GM18858 (cell line): ENCODE measurements at regions not wholly inside any gene's neighbourhood (a gene's known extent, or its start where the extent isn't known, plus 50 kb on each side); places are given as distances from the start of the nearest gene placed in this dataset.

ENCODE experiments used
- ATAC-seq: cut with Tn5 transposase; IDR thresholded peaks from one replicate; pipeline ENCODE4 v1.9.1; 2021; ENCODE audit not compliant: unreplicated experiment

DNA sequence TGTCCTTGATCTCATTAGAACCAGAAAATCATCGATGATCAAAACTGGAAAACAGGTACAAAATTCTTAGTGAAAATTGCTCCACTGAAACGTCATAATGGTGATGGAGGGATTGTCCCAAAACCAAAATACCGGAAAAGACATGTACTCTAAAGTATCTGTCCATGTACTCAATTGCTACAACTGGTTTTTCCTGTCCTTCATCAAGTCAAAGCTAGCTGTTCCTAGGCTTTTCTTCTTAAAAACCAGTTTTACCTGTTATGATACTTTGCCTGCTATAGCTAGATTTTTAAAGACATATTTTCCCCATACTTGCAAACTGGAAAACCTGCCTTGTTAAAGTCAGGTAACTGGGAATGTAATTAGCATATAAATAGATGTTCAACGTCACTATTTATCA is 50.5 kb upstream of the LRRC1 start:
- no peak for ATAC-seq

DNA sequence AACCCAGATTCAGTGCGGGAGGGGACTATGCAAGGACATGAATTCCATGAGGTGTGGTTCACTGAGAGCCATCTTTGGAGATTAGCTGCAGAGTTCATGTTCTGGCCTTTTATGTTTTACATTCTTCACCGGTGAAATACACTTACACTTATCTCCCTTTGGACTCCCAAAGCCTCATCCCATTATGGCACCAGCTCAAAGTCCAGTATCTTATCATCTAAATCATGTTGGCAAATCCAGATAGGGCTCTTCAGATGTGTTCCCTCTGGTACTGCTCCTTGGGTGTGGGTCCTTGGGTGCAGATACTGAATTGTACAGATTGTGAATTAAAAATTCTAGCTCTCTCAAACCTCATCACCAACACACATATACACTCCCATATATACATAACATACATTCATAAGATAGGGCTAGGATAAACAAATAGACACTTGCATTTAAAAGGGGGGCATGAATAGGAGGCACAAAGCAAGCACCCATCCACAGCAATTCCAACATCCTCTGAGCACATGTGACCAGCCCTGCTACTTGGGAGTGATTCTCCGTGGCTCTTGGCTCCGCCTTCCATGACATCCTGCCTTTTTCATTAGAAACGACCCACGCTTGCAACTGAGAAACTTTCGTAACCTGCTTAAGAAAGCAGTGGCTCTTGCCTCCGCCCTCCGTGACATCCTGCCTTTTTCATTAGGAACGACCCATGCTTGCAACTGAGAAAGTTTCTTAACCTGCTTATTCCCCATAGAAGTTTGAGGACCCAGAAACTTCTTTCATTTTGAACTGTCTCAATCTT is 53.6 kb upstream of the LRRC1 start:
- ATAC-seq = no peak

DNA sequence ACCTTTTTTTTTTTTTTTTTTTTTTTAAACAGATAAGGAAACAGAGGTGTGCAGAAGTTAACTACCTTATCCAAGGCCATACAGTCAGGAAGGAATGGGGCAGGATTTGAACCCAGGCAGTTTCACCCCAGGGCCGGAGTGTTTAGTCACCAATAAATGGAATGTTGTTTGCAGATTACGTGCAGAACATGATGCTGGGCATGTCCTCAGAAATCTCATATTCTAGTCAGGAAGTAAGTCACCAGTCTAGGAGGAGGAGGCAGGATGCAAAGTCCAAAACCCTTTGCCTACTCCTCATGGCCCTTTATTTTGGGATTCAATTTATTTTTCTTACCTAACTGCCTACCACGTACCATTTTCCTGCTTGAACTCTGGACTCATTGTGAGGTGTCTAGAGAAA is 57.1 kb upstream of the LRRC1 start:
- ATAC-seq = no peak

DNA sequence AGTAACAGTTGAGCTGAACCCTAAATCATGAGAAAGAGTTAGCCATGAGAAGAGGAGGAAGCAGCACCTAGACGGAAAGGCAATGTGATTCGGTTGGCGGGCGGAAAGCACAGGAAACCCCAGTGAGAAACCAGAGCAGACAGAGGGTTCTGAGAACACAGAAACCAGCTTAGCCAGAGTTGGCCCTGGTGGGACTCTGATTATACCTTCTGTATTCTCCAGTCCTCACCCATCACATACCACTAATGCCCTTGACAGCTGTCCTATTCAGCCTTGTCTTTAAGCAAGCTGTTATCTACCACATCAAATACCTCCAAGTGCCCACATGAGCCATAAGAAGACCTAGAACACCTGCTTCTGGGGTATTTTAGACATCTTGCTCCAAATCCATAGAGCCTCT is 58.9 kb upstream of the LRRC1 start:
- ATAC-seq = no peak

DNA sequence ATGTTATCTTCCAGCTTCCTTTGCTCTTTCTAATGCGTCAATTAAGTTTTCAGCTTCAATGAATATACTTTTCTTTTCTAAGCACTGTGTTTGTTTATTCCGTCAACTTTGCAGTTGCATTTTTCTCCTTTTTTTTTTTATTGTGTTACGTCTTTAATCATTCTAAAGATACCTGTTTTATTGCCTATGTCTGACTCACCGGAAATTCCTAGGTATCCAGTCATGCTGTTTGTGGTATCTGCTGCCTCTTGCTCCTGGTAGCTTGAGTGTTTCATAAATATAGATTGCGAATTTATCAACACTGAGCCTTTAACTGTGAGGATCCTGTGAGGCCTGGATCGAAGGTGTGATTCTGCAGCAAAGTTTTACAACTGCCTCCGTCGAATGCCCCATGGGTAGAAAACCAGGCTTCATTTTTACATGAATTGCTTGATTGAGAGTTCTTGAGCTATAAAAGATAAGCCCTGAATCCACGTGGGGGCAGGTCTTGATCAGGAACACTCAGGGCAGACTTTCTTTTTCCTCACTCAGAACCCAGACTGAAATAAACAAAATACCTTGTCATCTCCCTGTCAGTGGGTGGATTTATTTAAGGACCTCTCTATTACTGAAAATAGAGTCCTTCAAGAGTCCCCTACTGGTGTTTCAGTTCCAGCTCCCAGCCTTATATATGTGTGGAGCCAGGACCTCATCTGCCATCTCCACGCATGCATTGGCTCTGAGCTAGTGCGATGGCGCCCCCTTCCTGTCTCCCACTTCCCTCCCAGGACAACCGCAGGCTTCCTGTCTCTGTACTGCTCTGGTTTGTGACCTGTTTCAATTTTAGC is 60.1 kb upstream of the LRRC1 start:
- no peak for ATAC-seq

DNA sequence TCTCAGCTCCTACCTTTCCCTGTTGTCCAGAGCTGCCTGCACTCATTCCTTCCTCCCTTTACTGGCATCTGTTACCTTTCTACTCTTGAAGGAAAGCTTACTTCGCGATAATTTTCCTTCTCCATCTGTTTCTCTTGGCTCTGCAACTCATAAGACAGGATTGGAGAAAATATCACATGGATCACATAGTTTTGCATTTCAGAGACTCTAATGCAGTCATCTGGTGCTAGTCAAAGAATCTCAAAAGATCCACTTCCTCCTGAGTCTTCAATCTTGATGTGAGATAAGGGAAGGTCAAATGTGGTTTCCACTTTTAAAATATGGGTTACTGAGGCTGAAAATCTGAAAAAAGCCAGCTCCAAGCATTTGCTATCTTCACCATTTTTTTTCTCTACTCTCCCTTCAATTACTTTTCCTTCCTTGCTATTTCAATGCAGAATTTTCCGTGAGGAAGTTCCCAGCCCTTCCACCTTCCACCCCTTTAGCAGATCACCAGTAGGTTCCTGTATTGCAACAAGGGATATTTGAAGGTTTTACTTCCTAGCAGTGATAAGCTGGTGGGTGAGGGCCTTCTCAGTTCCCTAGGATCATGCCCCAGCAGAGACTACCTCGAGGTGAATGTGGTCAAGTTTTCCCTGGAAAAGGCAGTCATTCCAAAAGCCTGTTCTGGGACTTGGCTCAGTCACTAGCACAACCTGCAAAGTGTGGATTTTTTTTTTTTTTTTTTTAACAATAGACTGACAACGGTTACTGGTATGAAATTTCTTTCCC is 62.8 kb upstream of the LRRC1 start:
- ATAC-seq = no peak

DNA sequence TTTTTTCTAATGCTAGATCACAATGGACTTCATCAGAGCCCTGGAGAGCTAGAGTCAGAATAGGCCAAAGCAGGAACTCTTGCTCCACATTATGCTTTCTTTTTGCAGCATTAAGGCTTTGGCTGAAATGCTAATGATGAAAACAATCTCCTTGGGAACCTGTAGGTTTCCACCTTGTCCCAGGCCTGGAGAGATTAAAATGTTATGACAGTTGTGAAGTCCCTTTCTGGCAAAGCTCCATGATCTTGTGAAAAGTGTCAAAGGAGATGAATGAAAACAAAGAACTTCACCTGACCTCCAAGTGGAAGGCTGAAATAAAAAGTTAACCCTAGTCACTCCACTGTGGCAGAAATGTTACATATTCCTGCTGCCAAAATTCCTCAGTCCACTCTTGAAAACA is 64.0 kb upstream of the LRRC1 start:
- no peak for ATAC-seq

DNA sequence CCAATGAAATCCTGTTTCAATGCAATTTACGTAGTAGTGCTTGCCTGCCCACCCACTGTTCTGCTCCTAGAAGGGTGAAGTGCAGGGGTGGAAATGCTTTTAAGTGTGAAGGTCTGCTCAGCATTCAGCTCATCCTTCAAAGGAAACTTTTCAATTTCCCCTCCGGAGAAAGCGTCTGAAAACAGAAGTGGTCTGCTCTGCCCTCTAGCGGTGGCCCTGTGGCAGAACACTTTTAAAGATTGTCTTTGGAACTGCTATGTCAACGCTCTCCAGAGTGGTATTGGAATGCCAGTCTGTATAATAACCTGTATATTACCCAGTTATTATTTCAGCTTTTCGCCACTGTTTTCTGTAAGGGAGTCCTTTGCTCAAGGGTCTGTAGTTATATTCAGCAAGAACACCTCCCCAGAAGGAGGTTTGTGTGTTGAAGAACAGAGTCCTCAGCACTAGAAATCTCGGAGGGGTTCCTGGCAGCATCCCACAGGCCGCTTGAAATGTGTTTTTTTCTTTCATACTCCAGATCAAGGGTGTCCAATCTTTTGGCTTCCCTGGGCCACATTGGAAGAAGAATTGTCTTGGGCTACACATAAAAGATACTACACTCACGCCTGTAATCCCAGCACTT is 63.1 kb upstream of the KLHL31 start:
- ATAC-seq = peak; percentile 58

DNA sequence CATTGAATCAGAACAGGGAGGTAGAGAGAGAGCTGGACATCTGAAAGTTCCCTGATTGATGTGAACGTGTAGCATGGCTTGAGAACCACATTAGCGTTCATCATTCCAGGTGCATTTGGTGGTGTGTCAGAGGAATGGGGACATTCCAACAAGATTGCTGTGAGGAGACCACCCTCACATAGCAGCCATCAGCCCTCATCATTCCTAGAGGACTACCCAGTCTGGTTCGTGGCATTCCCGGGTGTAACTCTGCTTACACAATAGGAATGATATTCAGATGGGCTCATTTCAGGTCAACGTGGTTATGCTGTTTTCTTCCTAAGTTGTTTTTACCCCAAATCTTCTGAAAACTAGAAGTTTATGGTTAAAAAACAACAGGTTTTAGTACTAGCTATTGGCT is 62.2 kb upstream of the KLHL31 start:
- no peak for ATAC-seq

DNA sequence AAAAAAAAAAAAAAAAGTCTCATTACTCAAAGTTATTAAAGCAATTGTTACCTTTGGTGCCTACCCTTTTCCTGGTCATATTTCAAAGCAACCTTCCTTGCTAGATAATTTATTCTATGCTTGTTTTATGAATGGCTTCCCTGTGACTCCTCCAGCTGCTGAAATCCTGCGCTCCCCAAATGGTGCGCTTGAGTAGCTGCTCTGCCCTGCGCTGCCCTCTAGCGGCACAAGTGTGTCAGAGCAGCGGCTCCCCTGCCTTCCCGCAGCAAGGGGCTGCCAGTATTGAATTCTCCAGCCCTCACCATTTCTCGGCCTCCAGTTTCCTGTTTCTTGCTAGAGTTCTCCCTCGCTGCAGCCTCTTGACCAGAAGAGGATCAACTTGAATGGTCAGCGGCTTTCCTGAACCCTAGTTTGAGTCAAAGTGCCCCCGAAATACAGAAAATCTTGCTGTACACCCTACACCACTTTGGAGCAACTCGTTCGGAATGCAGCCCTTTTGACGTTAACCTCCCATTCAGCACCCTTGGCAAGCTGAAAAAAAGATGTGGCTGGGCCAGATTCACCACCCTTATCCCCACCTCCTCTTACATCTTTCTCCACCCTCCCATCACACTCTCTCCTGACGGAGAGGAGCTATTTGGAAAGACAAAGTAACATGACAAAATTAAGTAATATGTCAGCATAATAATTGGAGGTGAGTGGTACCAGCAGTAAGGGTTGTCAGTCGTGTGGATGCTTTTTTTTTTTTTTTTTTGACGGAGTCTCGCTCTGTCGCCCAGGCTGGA is 60.4 kb upstream of the KLHL31 start:
- ATAC-seq = peak; percentile 67

DNA sequence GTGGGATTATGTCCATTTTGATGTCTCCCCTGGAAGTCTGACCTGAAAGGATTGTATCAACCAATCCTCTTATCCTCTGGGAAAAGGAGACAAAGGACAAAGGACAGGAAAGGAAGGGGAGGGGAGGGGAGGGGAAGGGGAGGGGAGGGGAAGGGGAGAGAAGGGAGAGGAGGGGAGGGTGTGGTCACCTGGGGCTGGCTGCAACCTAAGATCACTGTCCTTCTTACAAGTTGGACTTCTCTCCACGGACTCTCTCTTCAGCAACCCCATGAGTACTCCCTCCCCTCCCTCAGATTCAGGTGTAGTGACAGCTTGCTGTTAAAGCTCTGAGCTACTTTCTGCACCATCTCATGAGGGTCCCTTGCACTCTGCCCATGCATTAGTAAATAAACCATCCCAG is 58.9 kb upstream of the KLHL31 start:
- ATAC-seq = no peak

DNA sequence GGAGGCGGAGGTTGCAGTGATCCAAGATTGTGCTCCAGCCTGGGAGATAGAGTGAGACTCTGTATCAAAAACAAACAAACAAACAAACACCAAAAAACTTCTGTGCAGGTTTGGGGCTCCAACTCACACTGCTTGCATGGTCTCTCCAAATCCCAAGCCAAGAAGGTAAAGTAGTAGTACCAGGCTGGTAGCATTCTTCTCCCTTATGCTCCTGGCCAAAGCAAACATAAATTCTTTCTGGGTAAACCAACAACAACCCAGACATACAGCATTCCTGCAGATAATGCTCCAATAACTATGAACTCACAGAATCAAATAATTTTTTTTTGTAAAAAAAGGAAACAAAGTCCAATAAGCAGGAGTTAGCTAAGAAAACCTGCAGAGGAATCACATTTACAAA is 57.8 kb upstream of the KLHL31 start:
- ATAC-seq = no peak

DNA sequence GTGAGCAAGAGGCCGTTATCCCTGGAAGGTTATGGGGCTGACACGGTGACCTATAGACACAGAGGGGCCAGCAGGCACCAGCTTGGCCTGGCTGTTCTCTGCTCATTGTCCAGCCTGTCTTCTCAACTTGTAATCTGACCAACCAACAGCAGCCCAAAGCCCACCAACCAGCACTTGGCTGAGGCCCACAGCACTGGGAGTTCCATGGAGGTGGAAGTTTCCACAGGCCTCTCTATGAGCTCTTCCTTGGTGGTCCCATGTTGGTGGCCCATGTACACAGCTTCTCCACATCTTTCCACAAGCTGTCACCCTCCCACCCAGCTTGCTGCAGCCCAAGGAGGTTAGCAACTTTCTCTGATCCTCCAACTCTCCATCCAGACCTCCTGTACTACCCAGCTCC is 56.2 kb upstream of the KLHL31 start:
- ATAC-seq = no peak

DNA sequence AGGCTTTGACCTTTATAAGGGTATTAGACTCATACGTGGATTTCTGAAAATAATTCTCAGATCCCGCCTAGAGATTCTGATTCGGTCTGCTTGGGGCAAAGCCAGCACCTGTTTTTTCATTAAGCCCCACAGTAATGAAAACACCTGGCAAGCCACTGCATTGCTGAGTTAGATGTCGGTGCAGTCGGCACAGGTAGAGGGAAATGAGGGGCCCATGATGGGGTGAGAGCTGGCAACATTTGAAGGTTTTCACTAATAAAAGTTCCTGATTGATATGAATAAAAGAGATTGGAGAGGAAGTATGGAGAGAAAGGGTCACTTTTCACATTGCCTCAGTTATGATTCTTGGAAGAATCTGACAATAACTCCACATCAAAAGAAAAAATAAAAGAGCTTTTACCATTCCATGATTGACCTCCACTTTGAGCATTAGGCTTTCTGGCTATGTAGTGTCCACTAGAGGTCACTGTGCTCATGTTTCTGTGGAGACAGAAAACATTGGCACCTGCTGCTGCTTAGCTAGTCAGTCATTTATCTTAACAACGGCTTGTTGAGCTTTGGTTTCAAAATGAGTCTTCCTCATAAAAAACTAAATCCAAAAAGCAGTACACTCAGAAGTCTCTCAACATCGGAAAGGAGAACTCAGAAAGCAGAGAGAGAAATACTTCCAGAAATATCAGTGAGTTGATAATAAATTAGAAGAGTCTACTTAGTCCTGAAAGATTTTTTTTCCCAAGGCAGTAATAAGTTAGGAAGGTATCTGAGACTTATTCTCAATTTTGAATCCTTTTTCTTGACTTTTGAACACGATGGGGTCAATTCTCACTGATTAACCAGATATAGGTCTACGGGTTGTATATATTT is 53.3 kb upstream of the KLHL31 start:
- ATAC-seq = peak; percentile 96

DNA sequence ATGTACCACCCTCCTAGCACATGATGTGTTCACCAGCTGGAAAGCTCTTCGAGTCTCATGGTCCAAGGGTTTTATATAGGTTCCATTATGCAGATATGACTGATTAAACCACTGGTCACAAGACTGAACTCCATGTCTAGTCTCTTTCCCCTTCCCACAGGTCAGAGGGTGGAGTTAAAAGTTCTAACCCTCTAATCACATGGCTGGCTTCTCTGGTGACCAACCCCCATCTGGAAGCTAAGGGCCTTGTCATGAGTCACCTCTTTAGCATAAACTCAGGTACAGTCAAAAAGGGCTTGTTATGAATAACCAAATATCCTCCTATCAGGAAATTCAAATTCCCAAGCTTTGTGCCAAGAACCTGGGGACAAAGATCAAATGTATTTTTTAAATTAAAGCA is 52.0 kb upstream of the KLHL31 start:
- ATAC-seq = no peak

DNA sequence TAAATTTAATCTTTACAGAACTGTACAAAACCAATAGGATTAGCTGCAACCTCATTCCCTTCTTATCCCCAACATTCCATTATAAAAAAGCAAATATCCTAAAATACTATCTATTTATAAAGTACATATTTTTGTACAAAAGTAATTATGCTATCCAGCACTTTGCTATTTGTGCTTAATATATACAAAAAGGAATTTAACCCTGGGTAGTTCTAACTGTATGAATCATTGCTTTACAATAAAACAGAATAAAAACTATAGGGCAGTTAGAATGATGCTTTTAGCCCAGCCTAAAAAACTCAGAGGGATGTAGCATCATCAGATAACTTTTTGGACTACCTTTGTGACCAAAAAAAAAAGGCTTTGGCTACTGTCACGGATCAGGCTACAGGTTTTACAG is 49.9 kb upstream of the KLHL31 start:
- no peak for ATAC-seq
